HL-60 (cell line): ENCODE measurements at regions not wholly inside any gene's neighbourhood (a gene's known extent, or its start where the extent isn't known, plus 50 kb on each side); places are given as distances from the start of the nearest gene placed in this dataset.

ENCODE experiments used
- DNase-seq, 2 experiments: peaks; one replicate each; pipeline ENCODE4 v3.0.0-alpha.2; 2010 to 2020; ENCODE audit warnings: low read depth in 1 of 2, low spot score in 1 of 2
- H3K27ac ChIP-seq: fragments of 250-450 bp; sonication (Bioruptor Pico); replicated peaks from 2 replicates; pipeline ENCODE4 v1.5.1; 2020; ENCODE audit warnings: mild to moderate bottlenecking, moderate library complexity
- H3K27me3 ChIP-seq: fragments of 250-450 bp; sonication (Bioruptor Pico); 2 replicates; pipeline ENCODE4 v1.5.1; 2021; ENCODE audit warnings: mild to moderate bottlenecking, moderate library complexity; ENCODE audit not compliant: insufficient read depth, poor library complexity, severe bottlenecking
- H3K4me3 ChIP-seq: replicated peaks from 2 replicates; pipeline ENCODE4 v1.5.1; 2011; ENCODE audit warnings: mild to moderate bottlenecking, control low read depth, low read length; ENCODE audit not compliant: insufficient read depth
- CTCF ChIP-seq: IDR thresholded peaks from one replicate; pipeline ENCODE4 v1.5.1; 2011; ENCODE audit warnings: low read length, control low read depth, inconsistent platforms; ENCODE audit not compliant: insufficient read depth
- GABPA ChIP-seq: IDR thresholded peaks from 2 replicates; pipeline ENCODE4 v1.6.1; 2012; ENCODE audit warnings: low read depth
- POLR2AphosphoS5 ChIP-seq: IDR thresholded peaks from 2 replicates; pipeline ENCODE4 v1.6.1; 2012; ENCODE audit warnings: low read depth
- REST ChIP-seq: IDR thresholded peaks from 2 replicates; pipeline ENCODE4 v1.6.1; 2012; ENCODE audit warnings: low read depth; ENCODE audit not compliant: insufficient replicate concordance
- SPI1 ChIP-seq: IDR thresholded peaks from 2 replicates; pipeline ENCODE4 v1.6.1; 2012; ENCODE audit warnings: low read depth, mild to moderate bottlenecking, borderline replicate concordance

GRCh38 chr10:121087688-121088087 lies 236.5 kb downstream of the WDR11 start:
- H3K27ac ChIP-seq = no peak overlapping the region
- H3K4me3 ChIP-seq = no peak overlapping the region
- no peaks in the 10 kb centered on the region for H3K27me3 ChIP-seq
- DNase-seq = no peak
- TF ChIP-seq CTCF (no peak), GABPA (no peak), POLR2AphosphoS5 (no peak), SPI1 (no peak), REST (no peak)

GRCh38 chr10:121088524-121088923 lies 237.4 kb downstream of the WDR11 start:
- H3K27ac ChIP-seq = no peak overlapping the region
- no peak for TF ChIP-seq SPI1
- peak; percentile 41 for TF ChIP-seq CTCF
- no peak overlapping the region for H3K4me3 ChIP-seq
- peak in 1 of 2 experiments; percentile 25 for DNase-seq
- no peaks in the 10 kb centered on the region for H3K27me3 ChIP-seq

- no peak for TF ChIP-seq GABPA
- TF ChIP-seq POLR2AphosphoS5 = no peak
- TF ChIP-seq REST = no peak
- no peak for TF ChIP-seq SPI1
- TF ChIP-seq CTCF = no peak
- Histone ChIP-seq H3K27ac (no peak overlapping the region), H3K27me3 (no peaks in the 10 kb centered on the region), H3K4me3 (no peak overlapping the region)
- DNase-seq = no peak
Measured at GRCh38 chr10:121089434-121089833, 238.3 kb downstream of the WDR11 start.

- no peak overlapping the region for H3K27ac ChIP-seq
- DNase-seq = no peak
- no peaks in the 10 kb centered on the region for H3K27me3 ChIP-seq
- H3K4me3 ChIP-seq = no peak overlapping the region
- no peak for TF ChIP-seq REST
- TF ChIP-seq CTCF = no peak
- TF ChIP-seq SPI1 = no peak
- TF ChIP-seq POLR2AphosphoS5 = no peak
- no peak for TF ChIP-seq GABPA
Measured at GRCh38 chr10:121091961-121092719, 241.0 kb downstream of the WDR11 start.
